GM12865 (cell line): ENCODE measurements at regions not wholly inside any gene's neighbourhood (a gene's known extent, or its start where the extent isn't known, plus 50 kb on each side); places are given as distances from the start of the nearest gene placed in this dataset.
A peak's percentile ranks its signal among the peaks of the same experiment; 100 is the strongest.
"Not testable (repeated sequence)": the region's sequence is repeated elsewhere in the genome, so short reads cannot be mapped to it uniquely, and the experiment has no call there.

Source experiments
- DNase-seq: peaks from one replicate; pipeline ENCODE4 v3.0.0; 2010; ENCODE audit warnings: low read depth
- H3K4me3 ChIP-seq: 2 replicates; pipeline ENCODE4 v1.5.1; 2011; ENCODE audit warnings: mild to moderate bottlenecking, low read depth, low read length, control low read depth
- TF ChIP-seq, protein P1 (sequence below): IDR thresholded peaks from 2 replicates; pipeline ENCODE4 v1.5.1; 2011; ENCODE audit warnings: low read length, control low read depth, low read depth, inconsistent platforms; ENCODE audit not compliant: insufficient read depth; ENCODE audit errors: missing control alignments

- DNase-seq = no peak
- TF ChIP-seq, protein P1, sequence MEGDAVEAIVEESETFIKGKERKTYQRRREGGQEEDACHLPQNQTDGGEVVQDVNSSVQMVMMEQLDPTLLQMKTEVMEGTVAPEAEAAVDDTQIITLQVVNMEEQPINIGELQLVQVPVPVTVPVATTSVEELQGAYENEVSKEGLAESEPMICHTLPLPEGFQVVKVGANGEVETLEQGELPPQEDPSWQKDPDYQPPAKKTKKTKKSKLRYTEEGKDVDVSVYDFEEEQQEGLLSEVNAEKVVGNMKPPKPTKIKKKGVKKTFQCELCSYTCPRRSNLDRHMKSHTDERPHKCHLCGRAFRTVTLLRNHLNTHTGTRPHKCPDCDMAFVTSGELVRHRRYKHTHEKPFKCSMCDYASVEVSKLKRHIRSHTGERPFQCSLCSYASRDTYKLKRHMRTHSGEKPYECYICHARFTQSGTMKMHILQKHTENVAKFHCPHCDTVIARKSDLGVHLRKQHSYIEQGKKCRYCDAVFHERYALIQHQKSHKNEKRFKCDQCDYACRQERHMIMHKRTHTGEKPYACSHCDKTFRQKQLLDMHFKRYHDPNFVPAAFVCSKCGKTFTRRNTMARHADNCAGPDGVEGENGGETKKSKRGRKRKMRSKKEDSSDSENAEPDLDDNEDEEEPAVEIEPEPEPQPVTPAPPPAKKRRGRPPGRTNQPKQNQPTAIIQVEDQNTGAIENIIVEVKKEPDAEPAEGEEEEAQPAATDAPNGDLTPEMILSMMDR = no peak
- no peak overlapping the region for H3K4me3 ChIP-seq
These were observed 832.3 kb upstream of the ADGRB3 start for GRCh38 chr6:67802771-67803170.

DNA sequence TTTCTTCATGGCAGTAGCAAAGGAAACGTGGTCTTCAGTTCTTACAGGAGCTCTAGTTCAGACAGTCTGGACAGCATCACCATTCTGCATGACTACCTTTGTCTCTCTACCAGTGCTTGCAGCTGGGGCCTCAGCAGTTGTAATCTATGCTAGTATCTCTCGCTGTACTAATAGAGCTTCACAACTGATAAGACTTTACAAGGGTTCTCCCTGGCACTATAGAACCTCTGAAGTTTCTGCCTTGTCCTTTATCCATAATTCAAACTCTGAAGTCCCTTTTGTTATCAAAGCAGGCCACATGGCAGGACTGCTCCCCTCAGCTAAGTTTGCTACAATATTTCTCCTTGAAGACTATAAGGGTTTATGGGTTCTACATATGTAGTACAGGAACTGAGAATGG lies 842.1 kb upstream of the ADGRB3 start:
- no peak overlapping the region for H3K4me3 ChIP-seq
- TF ChIP-seq, protein P1 = no peak
- no peak for DNase-seq

DNA sequence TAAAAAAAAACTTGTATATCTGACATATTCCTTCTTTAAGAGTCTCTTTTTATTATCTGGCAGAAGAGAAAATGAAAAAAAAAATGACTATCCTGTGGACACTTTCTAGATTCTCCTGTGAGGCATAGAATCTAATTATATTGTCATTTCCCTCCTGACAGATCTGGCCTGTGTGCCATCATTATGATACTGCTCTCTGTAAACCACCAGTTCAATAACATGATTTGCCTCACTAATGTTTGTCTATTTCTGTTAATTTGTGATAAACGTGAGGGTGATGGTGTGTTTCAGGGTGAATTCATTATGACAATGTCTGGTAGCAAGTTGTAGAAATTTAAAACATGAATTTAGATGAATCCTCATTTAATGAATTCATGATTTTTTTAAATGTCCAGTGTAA lies 844.5 kb upstream of the ADGRB3 start:
- no peak overlapping the region for H3K4me3 ChIP-seq
- no peak for DNase-seq
- TF ChIP-seq, protein P1 = no peak

GRCh38 chr6:67787119-67787518 lies 848.0 kb upstream of the ADGRB3 start:
- H3K4me3 ChIP-seq = not testable (repeated sequence)

GRCh38 chr6:67779876-67780275 lies 855.2 kb upstream of the ADGRB3 start:
- H3K4me3 ChIP-seq = no peak overlapping the region
- DNase-seq = no peak
- TF ChIP-seq, protein P1 = no peak

More at GRCh38 chr6:67787119-67787518, 848.0 kb upstream of the ADGRB3 start:
- not testable (repeated sequence) for DNase-seq

GRCh38 chr6:67775333-67775732 lies 859.7 kb upstream of the ADGRB3 start:
- TF ChIP-seq, protein P1 = no peak
- no peak for DNase-seq
- H3K4me3 ChIP-seq = no peak overlapping the region

GRCh38 chr6:67768972-67769371 lies 866.1 kb upstream of the ADGRB3 start:
- DNase-seq = peak; percentile 21
- no peak overlapping the region for H3K4me3 ChIP-seq
- TF ChIP-seq, protein P1 = no peak

- H3K4me3 ChIP-seq, DNase-seq: not testable (repeated sequence)
These were observed 867.8 kb upstream of the ADGRB3 start for GRCh38 chr6:67767046-67767822.
